ENCODE measurements at regions not wholly inside any gene's neighbourhood (a gene's known extent, or its start where the extent isn't known, plus 50 kb on each side); places are given as distances from the start of the nearest gene placed in this dataset.
"Not testable (repeated sequence)": the region's sequence is repeated elsewhere in the genome, so short reads cannot be mapped to it uniquely, and the experiment has no call there.

GRCh38 chr12:62050785-62051184 is 209.4 kb upstream of the USP15 start:
- no peak for DNase-seq

GRCh38 chr12:62069976-62070375 is 190.2 kb upstream of the USP15 start:
- no peak for DNase-seq

GRCh38 chr12:62073236-62073635 is 187.0 kb upstream of the USP15 start:
- not testable (repeated sequence) for DNase-seq

- peak; percentile 5 to 70 (median 35) for DNase-seq
Measured at GRCh38 chr12:62075870-62076269, 184.3 kb upstream of the USP15 start.

GRCh38 chr12:62078020-62078419 is 182.2 kb upstream of the USP15 start:
- DNase-seq: no peak

- no peak for DNase-seq
Measured at GRCh38 chr12:62082448-62082847, 177.8 kb upstream of the USP15 start.

GRCh38 chr12:62098132-62098531 is 162.1 kb upstream of the USP15 start:
- no peak for DNase-seq

GRCh38 chr12:62103748-62104147 is 156.5 kb upstream of the USP15 start:
- no peak for DNase-seq

- DNase-seq: peak; percentile 22 to 66 (median 42)
Measured at GRCh38 chr12:62106547-62107185, 153.5 kb upstream of the USP15 start.

- DNase-seq: no peak
Measured at GRCh38 chr12:62113366-62114011, 146.7 kb upstream of the USP15 start.

GRCh38 chr12:62116986-62117385 is 143.2 kb upstream of the USP15 start:
- DNase-seq: no peak

- peak; percentile 39 to 74 (median 62) for DNase-seq
Measured at GRCh38 chr12:62123721-62124203, 136.4 kb upstream of the USP15 start.

- no peak for DNase-seq
Measured at GRCh38 chr12:62127516-62127915, 132.7 kb upstream of the USP15 start.

GRCh38 chr12:62128175-62128975 is 131.8 kb upstream of the USP15 start:
- no peak for DNase-seq

GRCh38 chr12:62129291-62129690 is 130.9 kb upstream of the USP15 start:
- no peak for DNase-seq

GRCh38 chr12:62130402-62130801 is 129.8 kb upstream of the USP15 start:
- peak in 1 of 4 experiments; percentile 36 for DNase-seq

GRCh38 chr12:62130834-62131552 is 129.2 kb upstream of the USP15 start:
- DNase-seq: peak in 2 of 4 experiments; percentile 6 to 12

GRCh38 chr12:62133440-62133839 is 126.8 kb upstream of the USP15 start:
- no peak for DNase-seq

GRCh38 chr12:62135553-62136200 is 124.5 kb upstream of the USP15 start:
- DNase-seq: no peak

- no peak for DNase-seq
Measured at GRCh38 chr12:62136496-62136895, 123.7 kb upstream of the USP15 start.

- DNase-seq: no peak
Measured at GRCh38 chr12:62138527-62138926, 121.7 kb upstream of the USP15 start.

GRCh38 chr12:62146318-62146717 is 113.9 kb upstream of the USP15 start:
- DNase-seq: peak; percentile 55 to 82 (median 70)
